GM23338 (cell line): ENCODE measurements at regions not wholly inside any gene's neighbourhood (a gene's known extent, or its start where the extent isn't known, plus 50 kb on each side); places are given as distances from the start of the nearest gene placed in this dataset.

Experiments
- CREB1 ChIP-seq: fragments of 250-450 bp; sonication (Bioruptor Pico); IDR thresholded peaks from 2 replicates; pipeline ENCODE4 v1.5.0; 2020; ENCODE audit warnings: low read depth, mild to moderate bottlenecking, moderate library complexity
- EZH2 ChIP-seq: fragments of 200-600 bp; sonication (generic); IDR thresholded peaks from one replicate; pipeline ENCODE4 v1.8.0; 2017; ENCODE audit warnings: antibody characterized with exemption, mild to moderate bottlenecking, low read depth; ENCODE audit not compliant: unreplicated experiment
- JUNB ChIP-seq: IDR thresholded peaks from one replicate; pipeline ENCODE4 v1.6.1; 2016; ENCODE audit warnings: antibody characterized with exemption; ENCODE audit not compliant: unreplicated experiment
- POLR2AphosphoS5 ChIP-seq: IDR thresholded peaks from 2 replicates; pipeline ENCODE4 v1.6.1; 2016; ENCODE audit warnings: antibody characterized with exemption, low read depth
- TF ChIP-seq, protein P1 (sequence below), 2 experiments: fragments of 200-600 bp in 1 of 2; sonication (generic) in 1 of 2; conservative IDR thresholded peaks; 2 replicates each; pipeline versions ENCODE4 v1.5.1 to v1.6.1; 2016 to 2017; ENCODE audit warnings: antibody characterized with exemption in 2 of 2, low read depth in 2 of 2, mild to moderate bottlenecking in 2 of 2, moderate library complexity in 1 of 2
- TF ChIP-seq, protein P2 (sequence below): IDR thresholded peaks from one replicate; pipeline ENCODE4 v1.6.1; 2018; ENCODE audit warnings: antibody characterized with exemption; ENCODE audit not compliant: unreplicated experiment
- TF ChIP-seq, protein P3 (sequence below): IDR thresholded peaks from 2 replicates; pipeline ENCODE4 v1.6.1; 2016; ENCODE audit warnings: antibody characterized with exemption

DNA sequence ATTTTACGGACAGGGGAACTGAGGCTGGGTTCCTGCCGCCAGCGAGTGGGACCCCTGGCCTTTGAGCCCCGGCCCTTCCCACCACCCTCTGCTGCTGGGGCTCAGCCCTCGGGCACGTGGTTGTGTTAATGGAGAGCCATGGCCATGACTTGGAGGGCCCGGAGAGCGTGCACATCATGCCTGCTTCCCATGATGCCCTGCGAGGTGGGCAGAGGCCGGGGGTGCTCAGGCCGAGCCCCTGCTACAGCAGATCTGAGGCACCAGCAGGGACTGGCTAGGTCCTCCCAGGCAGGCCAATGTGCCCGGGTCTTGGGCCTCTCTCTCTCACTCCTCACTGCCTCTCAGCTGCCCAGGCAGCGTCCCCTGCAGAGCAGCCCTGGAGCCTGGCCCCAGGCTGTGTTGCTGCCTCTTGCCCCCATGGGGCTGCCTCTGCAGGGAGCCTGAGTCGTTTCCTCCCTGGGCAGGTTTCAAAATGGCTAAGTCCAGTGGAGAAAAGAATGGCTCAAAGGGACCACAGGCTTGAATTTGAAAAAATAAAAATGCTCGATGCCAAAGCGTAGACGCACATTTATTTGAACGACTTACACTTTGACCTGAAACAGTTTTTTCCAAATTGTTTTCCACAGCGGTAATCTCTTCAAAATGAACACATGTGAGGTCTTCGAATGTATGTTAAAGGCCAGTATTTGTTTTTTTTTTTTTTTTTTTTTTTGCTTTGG, 72.6 kb upstream of the CLDN5 start:
- TF ChIP-seq, protein P1, sequence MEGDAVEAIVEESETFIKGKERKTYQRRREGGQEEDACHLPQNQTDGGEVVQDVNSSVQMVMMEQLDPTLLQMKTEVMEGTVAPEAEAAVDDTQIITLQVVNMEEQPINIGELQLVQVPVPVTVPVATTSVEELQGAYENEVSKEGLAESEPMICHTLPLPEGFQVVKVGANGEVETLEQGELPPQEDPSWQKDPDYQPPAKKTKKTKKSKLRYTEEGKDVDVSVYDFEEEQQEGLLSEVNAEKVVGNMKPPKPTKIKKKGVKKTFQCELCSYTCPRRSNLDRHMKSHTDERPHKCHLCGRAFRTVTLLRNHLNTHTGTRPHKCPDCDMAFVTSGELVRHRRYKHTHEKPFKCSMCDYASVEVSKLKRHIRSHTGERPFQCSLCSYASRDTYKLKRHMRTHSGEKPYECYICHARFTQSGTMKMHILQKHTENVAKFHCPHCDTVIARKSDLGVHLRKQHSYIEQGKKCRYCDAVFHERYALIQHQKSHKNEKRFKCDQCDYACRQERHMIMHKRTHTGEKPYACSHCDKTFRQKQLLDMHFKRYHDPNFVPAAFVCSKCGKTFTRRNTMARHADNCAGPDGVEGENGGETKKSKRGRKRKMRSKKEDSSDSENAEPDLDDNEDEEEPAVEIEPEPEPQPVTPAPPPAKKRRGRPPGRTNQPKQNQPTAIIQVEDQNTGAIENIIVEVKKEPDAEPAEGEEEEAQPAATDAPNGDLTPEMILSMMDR (conservative IDR thresholded peaks at IDR 0.05; ENCODE audit: low read depth in 2 of 2), result no peak
- TF ChIP-seq, protein P2, sequence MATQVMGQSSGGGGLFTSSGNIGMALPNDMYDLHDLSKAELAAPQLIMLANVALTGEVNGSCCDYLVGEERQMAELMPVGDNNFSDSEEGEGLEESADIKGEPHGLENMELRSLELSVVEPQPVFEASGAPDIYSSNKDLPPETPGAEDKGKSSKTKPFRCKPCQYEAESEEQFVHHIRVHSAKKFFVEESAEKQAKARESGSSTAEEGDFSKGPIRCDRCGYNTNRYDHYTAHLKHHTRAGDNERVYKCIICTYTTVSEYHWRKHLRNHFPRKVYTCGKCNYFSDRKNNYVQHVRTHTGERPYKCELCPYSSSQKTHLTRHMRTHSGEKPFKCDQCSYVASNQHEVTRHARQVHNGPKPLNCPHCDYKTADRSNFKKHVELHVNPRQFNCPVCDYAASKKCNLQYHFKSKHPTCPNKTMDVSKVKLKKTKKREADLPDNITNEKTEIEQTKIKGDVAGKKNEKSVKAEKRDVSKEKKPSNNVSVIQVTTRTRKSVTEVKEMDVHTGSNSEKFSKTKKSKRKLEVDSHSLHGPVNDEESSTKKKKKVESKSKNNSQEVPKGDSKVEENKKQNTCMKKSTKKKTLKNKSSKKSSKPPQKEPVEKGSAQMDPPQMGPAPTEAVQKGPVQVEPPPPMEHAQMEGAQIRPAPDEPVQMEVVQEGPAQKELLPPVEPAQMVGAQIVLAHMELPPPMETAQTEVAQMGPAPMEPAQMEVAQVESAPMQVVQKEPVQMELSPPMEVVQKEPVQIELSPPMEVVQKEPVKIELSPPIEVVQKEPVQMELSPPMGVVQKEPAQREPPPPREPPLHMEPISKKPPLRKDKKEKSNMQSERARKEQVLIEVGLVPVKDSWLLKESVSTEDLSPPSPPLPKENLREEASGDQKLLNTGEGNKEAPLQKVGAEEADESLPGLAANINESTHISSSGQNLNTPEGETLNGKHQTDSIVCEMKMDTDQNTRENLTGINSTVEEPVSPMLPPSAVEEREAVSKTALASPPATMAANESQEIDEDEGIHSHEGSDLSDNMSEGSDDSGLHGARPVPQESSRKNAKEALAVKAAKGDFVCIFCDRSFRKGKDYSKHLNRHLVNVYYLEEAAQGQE, result no peak
- TF ChIP-seq POLR2AphosphoS5 (no peak), EZH2 (no peak), CREB1 (CRISPR knock-in tag) (no peak), JUNB (no peak)
- TF ChIP-seq, protein P3, sequence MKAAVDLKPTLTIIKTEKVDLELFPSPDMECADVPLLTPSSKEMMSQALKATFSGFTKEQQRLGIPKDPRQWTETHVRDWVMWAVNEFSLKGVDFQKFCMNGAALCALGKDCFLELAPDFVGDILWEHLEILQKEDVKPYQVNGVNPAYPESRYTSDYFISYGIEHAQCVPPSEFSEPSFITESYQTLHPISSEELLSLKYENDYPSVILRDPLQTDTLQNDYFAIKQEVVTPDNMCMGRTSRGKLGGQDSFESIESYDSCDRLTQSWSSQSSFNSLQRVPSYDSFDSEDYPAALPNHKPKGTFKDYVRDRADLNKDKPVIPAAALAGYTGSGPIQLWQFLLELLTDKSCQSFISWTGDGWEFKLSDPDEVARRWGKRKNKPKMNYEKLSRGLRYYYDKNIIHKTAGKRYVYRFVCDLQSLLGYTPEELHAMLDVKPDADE, result no peak
